Stimulated activated naive CD8-positive, alpha-beta T cell treated with anti-CD3 and anti-CD28 coated beads, Interleukin-15, amount 100 ng/mL, for 72 hours (primary cell): ENCODE measurements at regions not wholly inside any gene's neighbourhood (a gene's known extent, or its start where the extent isn't known, plus 50 kb on each side); places are given as distances from the start of the nearest gene placed in this dataset.
A peak's percentile ranks its signal among the peaks of the same experiment; 100 is the strongest.
"Not testable (repeated sequence)": the region's sequence is repeated elsewhere in the genome, so short reads cannot be mapped to it uniquely, and the experiment has no call there.

Source experiments
- ATAC-seq: fragments of 150-1000 bp; cut with Tn5 transposase; 2 replicates; pipeline ENCODE4 v1.10.0; 2021; ENCODE audit warnings: mild to moderate bottlenecking, moderate library complexity
- DNase-seq, 2 donors: peaks; one replicate each; pipeline ENCODE4 v3.0.0; 2021 to 2022
- H3K27ac Mint-ChIP-seq, 2 donors: one replicate each; pipeline ENCODE4 v1.8.0; 2022; ENCODE audit warnings: mild to moderate bottlenecking in 2 of 2, mixed read lengths in 2 of 2, moderate library complexity in 2 of 2
- H3K27me3 Mint-ChIP-seq: one replicate; pipeline ENCODE4 v1.8.0; 2022; ENCODE audit warnings: mixed read lengths
- H3K4me1 Mint-ChIP-seq: one replicate; pipeline ENCODE4 v1.8.0; 2022; ENCODE audit warnings: mild to moderate bottlenecking, mixed read lengths
- H3K4me3 Mint-ChIP-seq, 2 donors: one replicate each; pipeline ENCODE4 v1.8.0; 2022; ENCODE audit warnings: mild to moderate bottlenecking in 2 of 2, mixed read lengths in 2 of 2, moderate library complexity in 1 of 2
- H3K9me3 Mint-ChIP-seq, 2 donors: one replicate each; pipeline ENCODE4 v1.8.0; 2022; ENCODE audit warnings: mixed read lengths in 2 of 2

DNA sequence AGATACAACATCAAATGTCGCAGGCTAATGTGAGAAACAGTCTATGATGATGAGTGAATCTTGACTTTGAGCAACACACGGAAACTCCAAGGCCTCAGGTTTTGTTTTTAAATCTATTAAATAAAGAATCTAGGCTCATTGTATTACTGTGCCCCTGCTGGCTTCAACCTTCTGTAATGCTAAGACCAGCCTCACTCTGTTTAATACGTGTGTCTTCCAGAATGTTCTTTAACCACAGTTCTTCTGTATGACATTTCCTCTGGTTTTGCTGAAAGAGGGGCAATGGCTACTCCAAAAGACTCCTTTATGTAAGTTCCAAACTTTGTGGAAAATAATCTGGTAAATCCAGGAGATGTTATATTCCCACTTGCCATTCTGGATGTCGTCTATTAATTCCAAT, 101.1 kb upstream of the TIAM1 start:
- DNase-seq, result no peak
- Mint-ChIP-seq H3K27me3 (no peaks in the 10 kb centered on the region), H3K4me1 (peaks cover 45% of the 10 kb centered on the region), H3K9me3 (peaks cover 7 to 23% of the 10 kb centered on the region in 2 donors), H3K27ac (no peak overlapping the region), H3K4me3 (peak overlapping the region in 1 of 2 donors; percentile 31)
- ATAC-seq, result no peak

DNA sequence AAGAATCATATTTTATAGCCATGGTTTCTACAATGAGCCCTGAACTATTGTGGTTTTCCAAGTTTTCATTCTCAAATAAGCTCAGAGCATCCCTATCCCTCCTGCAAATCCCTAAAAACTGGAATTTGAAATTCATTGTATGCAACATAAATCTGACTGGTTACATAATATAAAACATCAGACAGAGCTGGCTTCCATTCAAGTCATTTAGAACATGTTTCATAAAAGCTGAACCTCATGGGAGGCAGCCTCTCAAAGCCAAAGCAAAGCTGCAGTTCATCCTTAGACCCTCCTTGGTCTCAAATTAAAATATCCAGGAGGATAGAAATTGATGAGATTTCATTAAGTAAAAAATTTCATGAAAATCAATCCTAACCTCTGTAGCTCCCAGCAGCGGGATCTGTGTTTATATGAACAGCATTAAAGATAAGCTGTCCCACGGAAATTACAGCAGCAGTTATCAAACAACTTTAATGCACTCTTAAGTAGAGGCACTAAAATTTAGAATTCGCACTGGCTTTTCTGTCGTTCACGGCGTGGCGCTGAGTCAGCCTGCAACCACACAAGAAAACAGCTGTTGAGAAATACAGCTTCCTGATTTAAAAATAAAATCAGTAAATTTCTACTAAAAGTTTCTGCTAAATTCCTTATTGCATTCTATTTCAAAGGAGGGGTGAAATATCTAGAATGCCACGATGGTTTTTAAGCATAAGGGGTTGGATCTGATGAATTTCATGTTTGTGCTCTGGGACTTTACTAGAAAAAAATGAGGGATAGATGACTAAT, 99.9 kb upstream of the TIAM1 start:
- ATAC-seq, result no peak
- Mint-ChIP-seq H3K9me3 (peaks cover 7 to 27% of the 10 kb centered on the region in 2 donors), H3K4me3 (no peak overlapping the region), H3K4me1 (peaks cover 45% of the 10 kb centered on the region), H3K27ac (peak overlapping the region in 1 of 2 donors; percentile 62), H3K27me3 (no peaks in the 10 kb centered on the region)
- no peak for DNase-seq

DNA sequence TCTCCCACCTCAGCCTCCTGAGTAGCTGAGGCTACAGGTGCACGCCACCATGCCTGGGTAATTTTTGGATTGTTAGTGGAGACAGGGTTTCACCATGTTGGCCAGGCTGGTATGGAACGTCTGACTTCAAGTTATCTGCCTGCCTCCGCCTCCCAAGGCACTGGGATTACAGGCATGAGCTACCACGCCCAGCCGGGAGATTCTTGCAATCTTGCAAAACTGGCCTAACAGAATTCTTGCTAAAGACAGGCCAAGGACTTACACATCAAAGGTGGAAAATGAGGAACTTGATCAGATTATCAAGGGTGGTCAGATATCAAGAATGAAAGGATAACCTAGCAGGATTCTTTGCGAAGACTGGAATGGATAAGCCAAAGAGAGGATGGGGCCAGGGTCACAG, 98.3 kb upstream of the TIAM1 start:
- Mint-ChIP-seq H3K27ac (no peak overlapping the region), H3K27me3 (no peaks in the 10 kb centered on the region), H3K4me3 (no peak overlapping the region), H3K4me1 (peaks cover 42% of the 10 kb centered on the region), H3K9me3 (peaks cover 7 to 27% of the 10 kb centered on the region in 2 donors)
- DNase-seq (no peak), ATAC-seq (no peak)

DNA sequence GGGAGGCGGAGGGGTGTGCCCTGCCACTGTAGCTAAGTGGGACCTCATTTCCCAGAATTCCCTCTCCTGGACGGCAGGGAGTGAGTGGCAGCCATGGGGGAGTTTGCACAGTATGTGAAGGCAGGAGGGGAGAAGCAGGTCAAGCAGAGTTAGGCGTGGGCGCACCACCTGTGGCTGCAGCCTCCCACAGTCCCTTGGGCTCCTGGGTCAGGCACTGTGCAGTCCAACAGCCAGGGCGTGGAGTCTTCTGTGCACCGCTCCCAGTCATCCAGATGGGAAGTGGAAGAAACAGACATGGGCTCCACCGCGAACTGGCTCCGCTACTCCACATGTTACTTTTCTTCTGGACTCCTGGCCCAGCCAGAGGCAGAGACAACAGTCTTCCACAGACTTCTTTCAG, 85.4 kb upstream of the TIAM1 start:
- H3K4me1 Mint-ChIP-seq, result peaks cover 13% of the 10 kb centered on the region
- no peak overlapping the region for H3K4me3 Mint-ChIP-seq
- H3K27ac Mint-ChIP-seq, result no peak overlapping the region
- H3K9me3 Mint-ChIP-seq, result no peaks in the 10 kb centered on the region
- ATAC-seq (no peak), DNase-seq (no peak)
- no peaks in the 10 kb centered on the region for H3K27me3 Mint-ChIP-seq

DNA sequence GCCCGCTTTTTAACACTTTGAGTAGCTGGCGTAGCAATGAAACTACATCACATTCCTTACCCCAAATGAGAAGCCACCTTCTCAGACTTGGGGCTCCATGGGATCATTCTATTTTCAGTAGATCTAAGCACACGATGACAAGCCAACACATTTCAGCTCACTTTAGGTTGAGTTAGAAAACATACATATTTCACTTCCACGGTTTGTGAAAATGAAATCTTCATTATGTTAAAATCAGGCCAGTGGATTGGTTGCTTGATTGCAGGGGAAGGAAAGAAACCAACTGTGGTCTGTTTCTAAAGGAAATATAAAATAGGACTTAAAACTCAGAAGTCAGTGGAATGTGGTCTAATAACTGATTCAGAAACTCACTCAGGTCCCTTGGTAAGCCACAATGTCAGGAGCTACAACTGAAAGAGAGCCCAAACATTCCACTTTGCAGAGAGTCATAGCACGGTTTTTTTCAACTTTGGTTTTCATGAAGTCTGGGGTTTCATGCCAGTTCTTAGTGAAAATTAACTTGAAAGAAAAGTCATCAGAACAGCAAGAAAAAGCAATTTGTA, 82.3 kb upstream of the TIAM1 start:
- H3K9me3 Mint-ChIP-seq, result no peaks in the 10 kb centered on the region
- H3K27me3 Mint-ChIP-seq, result no peaks in the 10 kb centered on the region
- peak overlapping the region; percentile 5 to 14 for H3K4me3 Mint-ChIP-seq
- peak; percentile 96 for ATAC-seq
- H3K27ac Mint-ChIP-seq, result no peak overlapping the region
- H3K4me1 Mint-ChIP-seq, result peaks cover 13% of the 10 kb centered on the region
- peak in 1 of 2 donors; percentile 47 for DNase-seq

DNA sequence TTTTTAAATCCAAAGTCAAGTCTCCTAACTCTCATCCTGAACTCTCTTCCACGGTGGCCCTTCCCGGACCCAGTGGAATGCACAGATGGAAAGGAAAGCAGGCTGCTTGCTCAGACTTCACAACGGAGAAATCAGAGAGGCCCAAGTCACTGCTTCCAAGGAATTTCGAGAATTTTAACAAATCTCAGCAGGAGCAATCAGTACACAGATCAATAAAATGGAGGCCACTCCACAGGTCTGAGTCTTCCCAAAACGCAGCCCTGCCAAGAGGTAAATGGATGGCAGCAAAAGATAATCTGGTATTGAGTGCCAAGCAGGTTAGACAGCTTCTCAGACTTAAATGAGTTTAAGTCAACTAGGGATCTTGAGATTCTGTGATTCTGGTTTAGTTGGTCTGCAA, 81.1 kb upstream of the TIAM1 start:
- H3K27me3 Mint-ChIP-seq, result no peaks in the 10 kb centered on the region
- H3K4me3 Mint-ChIP-seq, result no peak overlapping the region
- H3K4me1 Mint-ChIP-seq, result peaks cover 13% of the 10 kb centered on the region
- no peak for ATAC-seq
- DNase-seq, result no peak
- no peak overlapping the region for H3K27ac Mint-ChIP-seq
- H3K9me3 Mint-ChIP-seq, result no peaks in the 10 kb centered on the region

DNA sequence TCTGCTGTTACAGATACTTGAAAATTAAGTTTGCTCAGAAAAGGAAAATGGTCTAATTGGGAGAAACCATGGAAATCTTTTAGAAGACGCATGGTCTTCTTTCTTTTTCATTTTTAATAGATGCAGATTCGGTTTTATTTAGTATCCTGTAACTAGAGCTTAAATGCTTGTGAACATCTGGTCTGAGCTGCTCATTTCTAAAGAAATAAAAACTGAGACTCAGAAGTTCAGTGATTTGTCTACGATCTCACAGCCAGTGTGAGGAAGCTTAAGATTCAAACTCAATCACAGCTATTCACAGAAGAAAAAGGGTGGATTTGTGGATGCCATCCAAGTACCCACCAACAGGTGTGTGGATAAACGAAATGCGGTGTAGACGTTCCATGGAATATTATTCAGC, 80.0 kb upstream of the TIAM1 start:
- ATAC-seq, result no peak
- DNase-seq, result no peak
- H3K4me3 Mint-ChIP-seq, result no peak overlapping the region
- H3K27ac Mint-ChIP-seq, result no peak overlapping the region
- H3K9me3 Mint-ChIP-seq, result no peaks in the 10 kb centered on the region
- no peaks in the 10 kb centered on the region for H3K27me3 Mint-ChIP-seq
- peaks cover 13% of the 10 kb centered on the region for H3K4me1 Mint-ChIP-seq

DNA sequence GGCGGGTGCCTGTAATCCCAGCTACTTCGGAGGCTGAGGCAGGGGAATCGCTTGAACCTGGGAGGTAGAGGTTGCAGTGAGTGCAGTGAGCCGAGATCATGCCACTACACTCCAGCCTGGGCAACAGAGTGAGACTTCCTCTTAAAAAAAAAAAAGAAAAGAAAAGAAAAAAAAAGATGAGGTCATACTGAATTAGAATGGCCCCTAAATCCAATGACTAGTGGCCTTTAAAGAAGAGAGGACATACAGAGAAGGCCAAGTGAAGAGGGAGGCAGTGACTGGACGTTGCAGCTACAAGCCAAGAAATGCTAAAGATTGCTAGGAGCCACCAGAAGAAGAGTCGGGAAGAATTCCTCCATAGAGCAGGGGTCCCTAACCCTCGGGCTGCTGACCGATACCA, 76.9 kb upstream of the TIAM1 start:
- no peaks in the 10 kb centered on the region for H3K27me3 Mint-ChIP-seq
- H3K9me3 Mint-ChIP-seq, result peaks cover 8 to 17% of the 10 kb centered on the region in 2 donors
- no peak overlapping the region for H3K27ac Mint-ChIP-seq
- ATAC-seq (no peak), DNase-seq (no peak)
- peaks cover 8% of the 10 kb centered on the region for H3K4me1 Mint-ChIP-seq
- no peak overlapping the region for H3K4me3 Mint-ChIP-seq

DNA sequence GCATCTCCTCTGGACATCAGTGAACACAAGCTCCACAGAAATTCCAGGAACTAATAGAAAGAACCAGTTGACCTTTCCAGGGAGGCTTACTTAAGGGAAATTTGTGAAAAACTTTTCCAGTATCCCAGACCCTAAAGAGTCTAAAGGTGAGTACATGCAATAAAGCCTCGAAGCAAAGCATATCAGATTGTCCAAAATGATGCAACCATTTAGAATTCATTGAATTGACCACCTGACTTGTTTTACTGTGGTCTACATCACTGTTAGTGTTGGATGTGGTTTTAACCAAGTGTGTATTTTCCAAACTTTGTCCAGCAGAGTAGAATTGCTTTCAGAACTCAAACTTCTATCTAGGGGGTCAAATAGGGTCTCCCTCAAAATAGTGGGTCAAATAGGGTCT, 76.3 kb upstream of the TIAM1 start:
- Mint-ChIP-seq H3K4me1 (peaks cover 7% of the 10 kb centered on the region), H3K9me3 (peaks cover 8 to 23% of the 10 kb centered on the region in 2 donors), H3K4me3 (no peak overlapping the region), H3K27ac (no peak overlapping the region), H3K27me3 (no peaks in the 10 kb centered on the region)
- DNase-seq (no peak), ATAC-seq (no peak)

DNA sequence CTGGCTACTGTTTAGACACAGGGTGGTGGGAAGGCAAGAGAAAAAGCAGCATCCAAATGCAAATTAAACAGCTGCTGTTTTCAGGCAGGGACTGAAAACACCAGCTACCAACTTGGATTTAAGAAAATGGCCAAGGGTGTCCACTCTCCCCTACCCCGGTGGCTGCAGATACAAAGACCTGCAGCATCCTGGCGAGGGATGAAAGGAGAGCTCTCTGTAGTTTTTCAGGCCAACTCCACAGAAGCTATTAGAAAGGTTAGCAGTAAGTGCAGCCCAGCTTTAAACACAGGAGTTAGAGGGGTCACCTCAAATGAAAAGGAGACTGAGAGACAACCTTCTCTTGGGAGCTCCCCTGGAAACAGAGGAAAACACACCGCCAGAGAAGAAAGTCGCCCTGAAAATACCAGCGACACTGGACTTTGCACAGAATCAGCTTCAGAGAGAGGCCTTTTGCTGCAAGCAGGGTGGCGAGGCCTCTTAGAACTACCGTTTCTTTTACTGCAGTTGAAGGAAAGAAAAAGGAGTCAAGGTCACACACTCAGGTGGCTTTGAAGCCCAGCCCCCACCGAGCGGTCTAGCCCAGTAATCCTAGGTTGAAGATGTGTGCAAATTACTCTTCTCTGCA, 74.4 kb upstream of the TIAM1 start:
- DNase-seq, result no peak
- no peak for ATAC-seq
- Mint-ChIP-seq H3K27ac (peak overlapping the region in 1 of 2 donors; percentile 60), H3K4me3 (no peak overlapping the region), H3K27me3 (no peaks in the 10 kb centered on the region), H3K4me1 (peaks cover 7% of the 10 kb centered on the region), H3K9me3 (peaks cover 8 to 25% of the 10 kb centered on the region in 2 donors)

DNA sequence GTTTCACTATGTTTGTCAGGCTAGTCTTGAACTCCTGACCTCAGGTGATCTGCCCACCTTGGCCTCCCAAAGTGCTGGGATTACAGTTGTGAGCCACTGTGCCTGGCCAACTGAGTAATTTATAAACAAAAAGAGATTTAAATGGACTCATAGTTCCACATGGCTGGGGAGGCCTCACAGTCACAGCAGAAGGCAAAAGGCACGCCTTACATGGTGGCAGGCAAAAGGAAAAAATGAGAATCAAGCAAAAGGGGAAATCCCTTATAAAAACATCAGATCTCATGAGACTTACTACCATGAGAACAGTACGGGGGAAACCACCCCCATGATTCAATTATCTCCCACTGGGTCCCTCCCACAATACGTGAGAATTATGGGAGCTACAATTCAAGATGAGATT, 73.2 kb upstream of the TIAM1 start:
- H3K4me3 Mint-ChIP-seq, H3K27me3 Mint-ChIP-seq, DNase-seq, H3K27ac Mint-ChIP-seq, ATAC-seq, H3K4me1 Mint-ChIP-seq: not testable (repeated sequence)
- H3K9me3 Mint-ChIP-seq, result peaks cover 8 to 25% of the 10 kb centered on the region in 2 donors

DNA sequence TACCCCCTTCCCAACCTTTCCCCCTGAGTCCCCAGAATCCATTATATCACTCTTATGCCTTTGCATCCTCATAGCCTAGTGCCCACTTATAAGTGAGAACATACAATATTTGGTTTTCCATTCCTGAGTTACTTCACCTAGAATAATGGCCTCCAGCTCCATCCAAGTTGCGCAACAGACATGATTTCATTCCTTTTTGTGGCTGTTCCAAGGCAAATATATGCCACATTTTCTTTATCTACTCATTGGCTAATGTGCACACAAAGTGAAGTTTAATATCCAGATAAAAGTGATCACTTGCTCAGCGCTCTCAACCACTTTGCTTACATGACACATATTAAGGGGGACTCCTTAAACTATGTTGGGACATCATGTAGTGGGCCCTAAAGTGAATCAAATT, 72.4 kb upstream of the TIAM1 start:
- ATAC-seq (no peak), DNase-seq (no peak)
- Mint-ChIP-seq H3K9me3 (peaks cover 8 to 25% of the 10 kb centered on the region in 2 donors), H3K4me1 (peaks cover 7% of the 10 kb centered on the region), H3K27ac (no peak overlapping the region), H3K27me3 (no peaks in the 10 kb centered on the region), H3K4me3 (no peak overlapping the region)

DNA sequence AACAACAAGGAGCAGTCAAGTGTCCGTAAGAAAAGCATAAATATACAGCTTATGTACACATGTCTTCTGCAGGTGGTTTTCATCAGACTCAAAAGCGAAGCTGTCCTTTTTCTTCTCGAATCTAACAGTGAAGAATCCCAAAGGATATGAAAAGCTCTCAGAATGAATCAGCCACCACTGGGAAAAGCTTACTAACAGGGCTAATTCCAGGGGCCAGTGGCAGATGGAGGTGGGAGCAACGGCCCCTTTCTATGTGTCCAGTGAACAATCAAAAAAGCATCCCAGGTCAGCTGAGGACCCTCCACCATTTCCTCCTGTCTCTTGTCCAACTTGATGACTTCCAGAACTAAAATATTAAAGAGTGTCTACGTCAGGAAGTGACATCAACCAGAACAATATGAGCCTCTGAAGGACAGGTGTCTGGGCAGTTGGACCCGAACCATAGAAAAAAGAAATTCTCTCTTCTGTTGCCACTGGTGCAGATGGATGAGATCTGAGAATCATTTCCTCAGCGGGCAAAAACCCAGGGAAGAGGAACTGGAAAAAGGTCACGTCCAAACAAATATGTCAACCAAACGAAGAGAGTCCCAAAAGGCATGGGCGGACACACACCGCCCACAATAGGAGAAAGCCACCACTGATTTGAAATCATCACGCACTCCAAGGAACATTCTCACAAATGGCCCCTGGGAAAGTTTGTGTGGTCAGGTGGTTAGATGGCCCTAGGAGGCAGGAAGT, 70.4 kb upstream of the TIAM1 start:
- no peak for ATAC-seq

DNA sequence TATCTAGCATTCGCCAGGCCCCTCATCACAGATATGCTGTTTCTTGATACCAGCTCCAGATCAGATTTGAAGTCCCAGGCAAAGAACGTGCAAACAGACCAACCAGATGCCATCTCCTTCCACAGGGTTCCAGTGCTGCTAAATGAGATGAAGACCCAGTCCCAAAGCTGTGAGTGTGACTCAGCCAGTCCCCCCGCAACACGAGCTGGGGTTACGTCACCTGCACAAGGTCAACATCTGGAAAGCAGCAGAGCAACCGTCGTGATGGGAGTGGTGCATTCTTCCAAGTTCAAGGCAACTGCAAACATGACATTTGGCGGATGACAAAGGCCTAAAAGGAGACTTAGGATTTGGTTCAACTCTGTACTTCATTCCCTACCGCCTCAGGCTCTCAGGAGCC, 69.6 kb upstream of the TIAM1 start:
- H3K27ac Mint-ChIP-seq, result no peak overlapping the region
- no peak overlapping the region for H3K4me3 Mint-ChIP-seq
- peaks cover 7% of the 10 kb centered on the region for H3K4me1 Mint-ChIP-seq
- no peak for ATAC-seq
- no peak for DNase-seq
- no peaks in the 10 kb centered on the region for H3K27me3 Mint-ChIP-seq
- peaks cover 8 to 25% of the 10 kb centered on the region in 2 donors for H3K9me3 Mint-ChIP-seq

More for the DNA sequence above, 70.4 kb upstream of the TIAM1 start:
- Mint-ChIP-seq H3K27me3 (no peaks in the 10 kb centered on the region), H3K4me1 (peaks cover 7% of the 10 kb centered on the region), H3K9me3 (peaks cover 8 to 25% of the 10 kb centered on the region in 2 donors), H3K4me3 (no peak overlapping the region), H3K27ac (no peak overlapping the region)
- no peak for DNase-seq

DNA sequence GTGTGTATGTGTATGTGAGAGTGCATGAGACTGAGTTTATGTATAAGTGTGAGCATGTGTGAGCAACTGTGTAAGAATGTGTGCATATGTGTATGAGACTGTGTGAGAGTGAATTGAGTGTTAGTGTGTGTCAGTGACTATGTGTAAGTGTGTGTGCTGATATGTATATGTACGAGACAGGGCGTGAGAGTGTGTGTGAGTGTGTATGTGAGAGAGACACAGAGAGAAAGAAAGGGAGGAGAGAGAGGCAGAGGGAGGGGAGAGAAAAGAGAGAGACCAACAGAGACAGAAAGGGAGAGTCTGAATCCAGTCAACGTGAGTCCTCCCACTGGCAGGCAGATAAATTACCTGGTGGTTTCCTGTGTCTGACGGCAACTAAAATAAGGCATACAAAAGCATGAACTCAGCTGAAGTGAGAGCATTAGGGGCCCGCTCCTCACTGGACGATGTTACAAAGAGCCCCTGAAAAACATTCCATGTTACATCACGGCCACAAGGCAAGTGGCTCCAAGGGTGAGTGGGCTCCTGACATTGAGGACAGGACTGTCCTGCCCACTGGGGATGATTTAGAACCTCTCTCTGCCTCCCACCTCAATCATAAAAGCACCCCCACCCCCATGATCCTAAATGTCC, 66.6 kb upstream of the TIAM1 start:
- peak in 1 of 2 donors; percentile 23 for DNase-seq
- Mint-ChIP-seq H3K9me3 (peaks cover 0 to 5% of the 10 kb centered on the region in 2 donors), H3K4me1 (peaks cover 11% of the 10 kb centered on the region), H3K27me3 (no peaks in the 10 kb centered on the region), H3K4me3 (no peak overlapping the region), H3K27ac (no peak overlapping the region)
- peak; percentile 88 for ATAC-seq
